SK-N-SH treated with all-trans-retinoic acid at 6 μM for 48 hours (cell line): ENCODE measurements at regions not wholly inside any gene's neighbourhood (a gene's known extent, or its start where the extent isn't known, plus 50 kb on each side); places are given as distances from the start of the nearest gene placed in this dataset.

Experiments used
- ATAC-seq: fragments of 200-7000 bp; cut with Tn5 transposase; 3 replicates; pipeline ENCODE4 v1.9.1; 2020; ENCODE audit warnings: mild to moderate bottlenecking, moderate library complexity
- ARNTL ChIP-seq: fragments of 450-650 bp; formaldehyde crosslinking; IDR thresholded peaks from 2 replicates; pipeline ENCODE4 v1.5.0; 2020; ENCODE audit warnings: low read depth, mild to moderate bottlenecking, moderate library complexity, borderline replicate concordance
- BACH2 ChIP-seq: fragments of 250-450 bp; sonication (Bioruptor Pico); IDR thresholded peaks from 2 replicates; pipeline ENCODE4 v1.9.0; 2021; ENCODE audit warnings: mild to moderate bottlenecking, borderline replicate concordance
- CSDC2 ChIP-seq: fragments of 250-450 bp; sonication (Bioruptor Pico); IDR thresholded peaks from 2 replicates; pipeline ENCODE4 v1.5.0; 2020; ENCODE audit warnings: mild to moderate bottlenecking, moderate library complexity
- ESRRG ChIP-seq: fragments of 250-450 bp; sonication (Bioruptor Pico); IDR thresholded peaks from 2 replicates; pipeline ENCODE4 v1.6.1; 2021; ENCODE audit warnings: mild to moderate bottlenecking
- GLIS3 ChIP-seq: fragments of 250-450 bp; sonication (Bioruptor Pico); IDR thresholded peaks from 2 replicates; pipeline ENCODE4 v1.5.0; 2020; ENCODE audit warnings: mild to moderate bottlenecking, moderate library complexity
- ISL1 ChIP-seq: fragments of 250-450 bp; sonication (Bioruptor Pico); IDR thresholded peaks from 2 replicates; pipeline ENCODE4 v2.1.2; 2022; ENCODE audit warnings: mild to moderate bottlenecking, moderate library complexity
- OSR1 ChIP-seq: fragments of 250-450 bp; sonication (Bioruptor Pico); IDR thresholded peaks from 2 replicates; pipeline ENCODE4 v1.8.0; 2022; ENCODE audit warnings: moderate library complexity, mild to moderate bottlenecking, inconsistent platforms
- PPARA ChIP-seq: fragments of 250-450 bp; sonication (Bioruptor Pico); IDR thresholded peaks from 2 replicates; pipeline ENCODE4 v1.5.0; 2020; ENCODE audit warnings: mild to moderate bottlenecking, borderline replicate concordance
- RARB ChIP-seq: fragments of 250-450 bp; sonication (Bioruptor Pico); IDR thresholded peaks from 2 replicates; pipeline ENCODE4 v1.8.0; 2021; ENCODE audit warnings: mild to moderate bottlenecking, moderate library complexity
- SNAI2 ChIP-seq: fragments of 250-450 bp; sonication (Bioruptor Pico); IDR thresholded peaks from 2 replicates; pipeline ENCODE4 v1.5.0; 2020; ENCODE audit warnings: mild to moderate bottlenecking, moderate library complexity
- TCF4 ChIP-seq: fragments of 250-450 bp; sonication (Bioruptor Pico); IDR thresholded peaks from 2 replicates; pipeline ENCODE4 v1.8.0; 2021; ENCODE audit warnings: mild to moderate bottlenecking, moderate library complexity, borderline replicate concordance
- TOX ChIP-seq: fragments of 250-450 bp; sonication (Bioruptor Pico); IDR thresholded peaks from 2 replicates; pipeline ENCODE4 v1.8.0; 2021; ENCODE audit warnings: mild to moderate bottlenecking, moderate library complexity, borderline replicate concordance
- ZC3H10 ChIP-seq: fragments of 250-450 bp; sonication (Bioruptor Pico); IDR thresholded peaks from 2 replicates; pipeline ENCODE4 v1.5.1; 2021; ENCODE audit warnings: mild to moderate bottlenecking, moderate library complexity
- ZFP3 ChIP-seq: fragments of 250-450 bp; sonication (Bioruptor Pico); IDR thresholded peaks from 2 replicates; pipeline ENCODE4 v1.5.0; 2020; ENCODE audit warnings: mild to moderate bottlenecking, moderate library complexity
- ZFP30 ChIP-seq: fragments of 450-650 bp; formaldehyde crosslinking; IDR thresholded peaks from 2 replicates; pipeline ENCODE4 v1.5.0; 2022; ENCODE audit warnings: mild to moderate bottlenecking, moderate library complexity
- ZNF565 ChIP-seq: fragments of 450-650 bp; formaldehyde crosslinking; conservative IDR thresholded peaks from 2 replicates; pipeline ENCODE4 v1.5.0; 2020; ENCODE audit warnings: low read depth, mild to moderate bottlenecking, moderate library complexity
- ZNF70 ChIP-seq: fragments of 450-650 bp; formaldehyde crosslinking; IDR thresholded peaks from 2 replicates; pipeline ENCODE4 v1.5.0; 2020; ENCODE audit warnings: mild to moderate bottlenecking, moderate library complexity
- ZNF8 ChIP-seq: fragments of 450-650 bp; formaldehyde crosslinking; IDR thresholded peaks from 2 replicates; pipeline ENCODE4 v1.5.0; 2020; ENCODE audit warnings: mild to moderate bottlenecking, moderate library complexity
- TF ChIP-seq, protein P1 (sequence below): fragments of 250-450 bp; sonication (Bioruptor Pico); IDR thresholded peaks from 2 replicates; pipeline ENCODE4 v1.8.0; 2021; ENCODE audit warnings: low read depth, mild to moderate bottlenecking, moderate library complexity, borderline replicate concordance
- TF ChIP-seq, protein P2 (sequence below): fragments of 250-450 bp; sonication (Bioruptor Pico); IDR thresholded peaks from 2 replicates; pipeline ENCODE4 v1.5.1; 2020; ENCODE audit warnings: low read depth, mild to moderate bottlenecking, moderate library complexity
- TF ChIP-seq, protein P3 (sequence below): fragments of 250-450 bp; sonication (Bioruptor Pico); IDR thresholded peaks from 2 replicates; pipeline ENCODE4 v1.5.0; 2020; ENCODE audit warnings: mild to moderate bottlenecking, moderate library complexity
- TF ChIP-seq, protein P4 (sequence below): fragments of 250-450 bp; sonication (Bioruptor Pico); IDR thresholded peaks from 2 replicates; pipeline ENCODE4 v1.5.1; 2021; ENCODE audit warnings: mild to moderate bottlenecking, moderate library complexity

DNA sequence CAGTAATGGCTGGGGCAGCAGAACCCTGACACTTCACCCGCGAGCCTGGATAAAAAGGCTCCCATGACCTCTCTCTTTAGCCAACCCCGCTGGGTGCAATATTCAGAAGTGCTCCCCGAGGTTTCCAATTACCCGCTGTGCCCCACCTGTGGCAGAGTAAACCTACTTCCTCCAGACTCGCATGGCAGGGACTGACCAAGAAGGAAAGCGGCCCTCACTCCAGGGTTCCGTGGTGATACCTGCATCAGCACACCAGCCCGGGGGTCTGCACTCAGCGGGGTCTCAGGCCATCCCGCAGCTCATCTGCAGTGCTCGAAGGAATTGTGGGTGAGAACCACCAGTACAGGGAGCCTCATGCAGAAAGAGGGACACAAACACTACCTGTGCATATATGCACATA is 136.3 kb upstream of the FMN2 start:
- ATAC-seq = no peak
- TF ChIP-seq CSDC2 (CRISPR knock-in tag) (no peak), BACH2 (no peak), OSR1 (CRISPR knock-in tag) (no peak), ZNF565 (CRISPR knock-in tag) (no peak), TCF4 (CRISPR knock-in tag) (no peak), TOX (no peak)
- TF ChIP-seq, protein P1, sequence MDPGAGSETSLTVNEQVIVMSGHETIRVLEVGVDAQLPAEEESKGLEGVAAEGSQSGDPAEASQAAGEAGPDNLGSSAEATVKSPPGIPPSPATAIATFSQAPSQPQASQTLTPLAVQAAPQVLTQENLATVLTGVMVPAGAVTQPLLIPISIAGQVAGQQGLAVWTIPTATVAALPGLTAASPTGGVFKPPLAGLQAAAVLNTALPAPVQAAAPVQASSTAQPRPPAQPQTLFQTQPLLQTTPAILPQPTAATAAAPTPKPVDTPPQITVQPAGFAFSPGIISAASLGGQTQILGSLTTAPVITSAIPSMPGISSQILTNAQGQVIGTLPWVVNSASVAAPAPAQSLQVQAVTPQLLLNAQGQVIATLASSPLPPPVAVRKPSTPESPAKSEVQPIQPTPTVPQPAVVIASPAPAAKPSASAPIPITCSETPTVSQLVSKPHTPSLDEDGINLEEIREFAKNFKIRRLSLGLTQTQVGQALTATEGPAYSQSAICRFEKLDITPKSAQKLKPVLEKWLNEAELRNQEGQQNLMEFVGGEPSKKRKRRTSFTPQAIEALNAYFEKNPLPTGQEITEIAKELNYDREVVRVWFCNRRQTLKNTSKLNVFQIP = no peak
- TF ChIP-seq, protein P2, sequence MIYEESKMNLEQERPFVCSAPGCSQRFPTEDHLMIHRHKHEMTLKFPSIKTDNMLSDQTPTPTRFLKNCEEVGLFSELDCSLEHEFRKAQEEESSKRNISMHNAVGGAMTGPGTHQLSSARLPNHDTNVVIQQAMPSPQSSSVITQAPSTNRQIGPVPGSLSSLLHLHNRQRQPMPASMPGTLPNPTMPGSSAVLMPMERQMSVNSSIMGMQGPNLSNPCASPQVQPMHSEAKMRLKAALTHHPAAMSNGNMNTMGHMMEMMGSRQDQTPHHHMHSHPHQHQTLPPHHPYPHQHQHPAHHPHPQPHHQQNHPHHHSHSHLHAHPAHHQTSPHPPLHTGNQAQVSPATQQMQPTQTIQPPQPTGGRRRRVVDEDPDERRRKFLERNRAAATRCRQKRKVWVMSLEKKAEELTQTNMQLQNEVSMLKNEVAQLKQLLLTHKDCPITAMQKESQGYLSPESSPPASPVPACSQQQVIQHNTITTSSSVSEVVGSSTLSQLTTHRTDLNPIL (CRISPR knock-in tag) = no peak
- TF ChIP-seq, all 23 proteins: peak for 0

DNA sequence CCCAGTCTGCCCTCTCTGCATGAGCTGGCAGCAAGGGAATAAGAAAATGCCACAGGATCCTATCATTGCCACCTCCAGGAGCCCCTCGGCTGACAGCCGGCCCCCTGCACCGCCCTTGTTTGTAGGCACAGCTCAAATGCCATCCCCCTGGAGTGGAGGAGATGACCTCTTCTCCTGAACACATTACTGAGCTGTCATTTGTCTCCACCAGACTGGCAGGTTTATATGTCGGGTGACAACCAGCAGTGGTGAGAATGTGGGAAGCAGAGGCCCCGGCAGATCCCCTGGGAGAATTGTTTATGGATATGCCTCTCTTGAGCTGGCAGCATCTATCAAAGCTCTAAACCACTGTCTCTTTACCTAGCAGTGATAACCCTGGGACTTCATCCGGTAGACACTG is 135.4 kb upstream of the FMN2 start:
- ATAC-seq = no peak
- TF ChIP-seq, protein P1 = no peak
- no peak for TF ChIP-seq RARB
- TF ChIP-seq PPARA (CRISPR knock-in tag) = no peak
- TF ChIP-seq ZNF70 (CRISPR knock-in tag) = no peak
- TF ChIP-seq, protein P3, sequence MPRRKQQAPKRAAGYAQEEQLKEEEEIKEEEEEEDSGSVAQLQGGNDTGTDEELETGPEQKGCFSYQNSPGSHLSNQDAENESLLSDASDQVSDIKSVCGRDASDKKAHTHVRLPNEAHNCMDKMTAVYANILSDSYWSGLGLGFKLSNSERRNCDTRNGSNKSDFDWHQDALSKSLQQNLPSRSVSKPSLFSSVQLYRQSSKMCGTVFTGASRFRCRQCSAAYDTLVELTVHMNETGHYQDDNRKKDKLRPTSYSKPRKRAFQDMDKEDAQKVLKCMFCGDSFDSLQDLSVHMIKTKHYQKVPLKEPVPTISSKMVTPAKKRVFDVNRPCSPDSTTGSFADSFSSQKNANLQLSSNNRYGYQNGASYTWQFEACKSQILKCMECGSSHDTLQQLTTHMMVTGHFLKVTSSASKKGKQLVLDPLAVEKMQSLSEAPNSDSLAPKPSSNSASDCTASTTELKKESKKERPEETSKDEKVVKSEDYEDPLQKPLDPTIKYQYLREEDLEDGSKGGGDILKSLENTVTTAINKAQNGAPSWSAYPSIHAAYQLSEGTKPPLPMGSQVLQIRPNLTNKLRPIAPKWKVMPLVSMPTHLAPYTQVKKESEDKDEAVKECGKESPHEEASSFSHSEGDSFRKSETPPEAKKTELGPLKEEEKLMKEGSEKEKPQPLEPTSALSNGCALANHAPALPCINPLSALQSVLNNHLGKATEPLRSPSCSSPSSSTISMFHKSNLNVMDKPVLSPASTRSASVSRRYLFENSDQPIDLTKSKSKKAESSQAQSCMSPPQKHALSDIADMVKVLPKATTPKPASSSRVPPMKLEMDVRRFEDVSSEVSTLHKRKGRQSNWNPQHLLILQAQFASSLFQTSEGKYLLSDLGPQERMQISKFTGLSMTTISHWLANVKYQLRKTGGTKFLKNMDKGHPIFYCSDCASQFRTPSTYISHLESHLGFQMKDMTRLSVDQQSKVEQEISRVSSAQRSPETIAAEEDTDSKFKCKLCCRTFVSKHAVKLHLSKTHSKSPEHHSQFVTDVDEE = no peak
- TF ChIP-seq OSR1 (CRISPR knock-in tag) = no peak
- TF ChIP-seq ZFP30 (CRISPR knock-in tag) = no peak
- no peak for TF ChIP-seq TOX
- no peak for TF ChIP-seq ARNTL (CRISPR knock-in tag)
- no peak for TF ChIP-seq ESRRG (CRISPR knock-in tag)
- TF ChIP-seq, protein P2 (CRISPR knock-in tag) = no peak
- no peak for TF ChIP-seq CSDC2 (CRISPR knock-in tag)
- TF ChIP-seq, protein P4, sequence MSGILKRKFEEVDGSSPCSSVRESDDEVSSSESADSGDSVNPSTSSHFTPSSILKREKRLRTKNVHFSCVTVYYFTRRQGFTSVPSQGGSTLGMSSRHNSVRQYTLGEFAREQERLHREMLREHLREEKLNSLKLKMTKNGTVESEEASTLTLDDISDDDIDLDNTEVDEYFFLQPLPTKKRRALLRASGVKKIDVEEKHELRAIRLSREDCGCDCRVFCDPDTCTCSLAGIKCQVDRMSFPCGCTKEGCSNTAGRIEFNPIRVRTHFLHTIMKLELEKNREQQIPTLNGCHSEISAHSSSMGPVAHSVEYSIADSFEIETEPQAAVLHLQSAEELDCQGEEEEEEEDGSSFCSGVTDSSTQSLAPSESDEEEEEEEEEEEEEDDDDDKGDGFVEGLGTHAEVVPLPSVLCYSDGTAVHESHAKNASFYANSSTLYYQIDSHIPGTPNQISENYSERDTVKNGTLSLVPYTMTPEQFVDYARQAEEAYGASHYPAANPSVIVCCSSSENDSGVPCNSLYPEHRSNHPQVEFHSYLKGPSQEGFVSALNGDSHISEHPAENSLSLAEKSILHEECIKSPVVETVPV (CRISPR knock-in tag) = no peak

DNA sequence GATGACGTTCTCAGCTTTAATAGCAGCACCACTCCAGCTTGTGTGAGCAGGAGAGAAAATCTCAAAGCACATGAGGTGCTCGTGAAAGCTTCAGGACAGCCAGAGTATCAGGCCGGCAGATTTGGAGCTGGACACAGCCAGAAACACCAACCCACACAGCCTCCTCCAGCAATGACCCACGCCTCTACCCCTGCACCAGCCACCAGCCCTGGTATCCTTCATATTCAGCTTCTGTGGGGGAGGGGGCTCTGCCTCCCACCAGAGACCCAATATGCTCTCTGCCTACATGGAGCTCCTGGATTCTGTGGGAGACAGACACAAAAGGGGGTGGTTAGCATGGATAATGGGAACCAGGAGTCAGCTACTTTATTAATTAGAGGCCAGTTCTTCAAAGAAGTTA is 133.6 kb upstream of the FMN2 start:
- no peak for ATAC-seq
- TF ChIP-seq, protein P4 (CRISPR knock-in tag) = no peak
- no peak for TF ChIP-seq ZFP3 (CRISPR knock-in tag)
- TF ChIP-seq, protein P2 (CRISPR knock-in tag) = no peak
- TF ChIP-seq TOX = no peak
- TF ChIP-seq ZC3H10 (CRISPR knock-in tag) = no peak
- no peak for TF ChIP-seq ZNF565 (CRISPR knock-in tag)
- no peak for TF ChIP-seq ZFP30 (CRISPR knock-in tag)
- TF ChIP-seq ISL1 (CRISPR knock-in tag) = no peak
- no peak for TF ChIP-seq OSR1 (CRISPR knock-in tag)
- TF ChIP-seq SNAI2 (CRISPR knock-in tag) = no peak
- TF ChIP-seq ESRRG (CRISPR knock-in tag) = no peak
- no peak for TF ChIP-seq ZNF8 (CRISPR knock-in tag)
- TF ChIP-seq, protein P1 = no peak
- TF ChIP-seq ZNF70 (CRISPR knock-in tag) = no peak
- no peak for TF ChIP-seq GLIS3 (CRISPR knock-in tag)
